CD4-positive, alpha-beta T cell treated with Interleukin-6 for 4 hours (primary cell): ENCODE measurements at regions not wholly inside any gene's neighbourhood (a gene's known extent, or its start where the extent isn't known, plus 50 kb on each side); places are given as distances from the start of the nearest gene placed in this dataset.

Experiments used
- DNase-seq: peaks from one replicate; pipeline ENCODE4 v3.0.0-alpha.2; 2020; ENCODE audit warnings: mixed read lengths

- DNase-seq = peak; percentile 50
These were observed 108.4 kb upstream of the RASGRP1 start for GRCh38 chr15:38672814-38673670.

- DNase-seq = no peak
These were observed 109.8 kb upstream of the RASGRP1 start for GRCh38 chr15:38674448-38674847.

- DNase-seq = no peak
These were observed 113.7 kb upstream of the RASGRP1 start for GRCh38 chr15:38678281-38678680.

GRCh38 chr15:38680775-38681174, 116.2 kb upstream of the RASGRP1 start:
- no peak for DNase-seq

- DNase-seq = no peak
These were observed 117.7 kb upstream of the RASGRP1 start for GRCh38 chr15:38682363-38682762.

- no peak for DNase-seq
These were observed 118.2 kb upstream of the RASGRP1 start for GRCh38 chr15:38682861-38683260.

GRCh38 chr15:38683382-38684242, 119.0 kb upstream of the RASGRP1 start:
- DNase-seq = peak; percentile 85

- DNase-seq = no peak
These were observed 119.9 kb upstream of the RASGRP1 start for GRCh38 chr15:38684440-38685010.

GRCh38 chr15:38685686-38686339, 121.2 kb upstream of the RASGRP1 start:
- peak; percentile 62 for DNase-seq

- no peak for DNase-seq
These were observed 122.7 kb upstream of the RASGRP1 start for GRCh38 chr15:38687340-38687739.

GRCh38 chr15:38687775-38688495, 123.3 kb upstream of the RASGRP1 start:
- peak; percentile 46 for DNase-seq

- peak; percentile 75 for DNase-seq
These were observed 124.1 kb upstream of the RASGRP1 start for GRCh38 chr15:38688761-38689160.

GRCh38 chr15:38689522-38689921, 124.9 kb upstream of the RASGRP1 start:
- no peak for DNase-seq

- DNase-seq = peak; percentile 49
These were observed 125.6 kb upstream of the RASGRP1 start for GRCh38 chr15:38690216-38690615.

- peak; percentile 90 for DNase-seq
These were observed 126.2 kb upstream of the RASGRP1 start for GRCh38 chr15:38690719-38691332.

GRCh38 chr15:38691377-38691776, 126.8 kb upstream of the RASGRP1 start:
- DNase-seq = no peak

- no peak for DNase-seq
These were observed 127.6 kb upstream of the RASGRP1 start for GRCh38 chr15:38691965-38692788.

- DNase-seq = no peak
These were observed 128.1 kb upstream of the RASGRP1 start for GRCh38 chr15:38692789-38693062.

GRCh38 chr15:38695249-38696108, 130.9 kb upstream of the RASGRP1 start:
- peak; percentile 26 for DNase-seq

GRCh38 chr15:38696109-38696727, 131.6 kb upstream of the RASGRP1 start:
- peak; percentile 79 for DNase-seq
